SKM-1 (cell line): ENCODE measurements at regions not wholly inside any gene's neighbourhood (a gene's known extent, or its start where the extent isn't known, plus 50 kb on each side); places are given as distances from the start of the nearest gene placed in this dataset.
A peak's percentile ranks its signal among the peaks of the same experiment; 100 is the strongest.

Experiments
- DNase-seq: peaks from one replicate; lab custom pipeline; 2025; ENCODE audit not compliant: unreplicated experiment; lab: John Stamatoyannopoulos, UW

DNA sequence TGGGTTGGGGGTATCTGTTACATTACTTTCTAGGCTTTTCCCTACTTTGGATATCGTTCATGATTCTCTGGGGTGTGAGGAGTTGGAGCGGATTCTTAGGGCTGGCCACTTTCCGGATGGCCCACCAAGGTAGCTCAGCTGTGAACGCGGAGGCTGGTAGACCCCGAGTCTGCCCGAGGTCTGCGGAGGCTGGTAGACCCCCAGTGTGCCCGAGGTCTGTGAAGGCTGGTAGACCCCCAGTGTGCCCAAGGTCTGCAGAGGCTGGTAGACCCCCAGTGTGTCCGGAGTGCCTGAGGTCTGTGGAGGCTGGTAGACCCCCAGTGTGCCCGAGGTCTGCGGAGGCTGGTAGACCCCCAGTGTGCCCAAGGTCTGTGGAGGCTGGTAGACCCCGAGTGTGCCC is 99.2 kb upstream of the ZNF469 start:
- no peak for DNase-seq

- DNase-seq: no peak
These were observed 98.7 kb upstream of the ZNF469 start for GRCh38 chr16:88284101-88284500.

GRCh38 chr16:88284626-88285513 is 97.9 kb upstream of the ZNF469 start:
- no peak for DNase-seq

DNA sequence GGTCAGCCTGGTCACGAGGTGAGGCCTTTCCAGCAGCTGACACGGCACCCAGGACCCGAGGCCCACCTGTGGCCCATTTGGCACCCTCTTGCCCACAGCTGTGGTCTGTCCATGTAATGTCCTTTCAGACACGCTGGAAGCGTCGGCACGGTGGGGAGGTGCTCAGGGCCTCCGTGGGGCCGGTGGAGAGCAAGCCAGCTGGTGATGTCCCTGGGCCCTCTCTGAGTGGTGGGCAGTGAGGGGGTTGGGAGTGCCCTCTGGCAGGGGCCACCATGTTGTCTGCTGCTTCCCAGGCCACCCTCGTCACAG is 97.3 kb upstream of the ZNF469 start:
- DNase-seq: no peak

- no peak for DNase-seq
These were observed 96.3 kb upstream of the ZNF469 start for GRCh38 chr16:88286301-88286923.

DNA sequence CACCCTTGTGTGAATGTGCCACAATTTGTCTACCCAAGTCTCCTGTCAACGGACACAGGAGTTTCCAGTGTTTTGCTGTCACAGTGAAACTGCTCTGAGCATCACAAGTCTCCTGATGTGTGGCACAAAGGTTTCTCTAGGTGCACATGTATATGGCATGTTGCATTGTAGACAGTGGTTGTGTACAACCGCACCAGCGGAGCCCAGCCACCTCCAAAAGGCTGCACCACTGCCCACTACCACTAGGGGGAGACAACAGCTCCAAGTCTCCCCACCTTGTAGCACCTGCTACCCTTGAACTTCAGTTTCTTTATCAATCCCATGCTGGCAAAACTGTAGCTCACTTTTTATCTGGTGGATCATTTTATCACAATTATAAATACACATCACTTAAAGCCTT is 95.5 kb upstream of the ZNF469 start:
- DNase-seq: no peak

DNA sequence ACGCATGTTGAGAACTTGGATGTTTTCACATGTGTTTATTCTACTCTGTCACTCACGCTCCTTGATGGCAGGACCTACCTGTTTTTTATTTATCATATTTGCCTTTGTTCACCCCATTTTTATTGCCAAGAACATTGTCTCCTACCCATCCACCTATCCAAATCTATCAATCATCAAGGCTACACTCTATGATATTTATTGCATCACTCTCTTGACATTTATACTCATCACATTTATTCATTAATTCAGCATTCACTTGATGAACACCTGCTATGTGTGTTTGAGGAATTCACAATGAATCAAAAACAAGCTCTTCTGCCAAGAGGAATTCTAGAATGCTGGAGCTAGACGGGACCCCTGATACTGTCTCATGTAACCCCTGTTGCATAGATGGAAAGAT is 94.5 kb upstream of the ZNF469 start:
- no peak for DNase-seq

DNA sequence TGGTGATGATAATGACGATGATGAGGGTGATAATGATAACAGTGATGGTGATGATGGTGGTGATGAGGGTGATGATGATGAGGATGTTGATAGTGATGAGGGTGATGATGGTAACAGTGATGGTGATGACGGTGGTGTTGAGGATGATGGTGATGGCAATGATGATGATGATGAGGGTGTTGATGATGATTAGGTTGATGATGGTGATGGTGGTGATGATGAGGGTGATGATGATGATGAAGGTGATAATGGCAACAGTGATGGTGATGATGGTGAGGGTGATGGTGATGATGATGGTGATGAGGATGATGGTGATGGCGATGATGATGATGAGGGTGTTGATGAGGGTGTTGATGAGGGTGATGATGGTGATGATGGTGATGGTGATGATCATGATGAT is 93.8 kb upstream of the ZNF469 start:
- DNase-seq: no peak

- no peak for DNase-seq
These were observed 93.2 kb upstream of the ZNF469 start for GRCh38 chr16:88289561-88289960.

DNA sequence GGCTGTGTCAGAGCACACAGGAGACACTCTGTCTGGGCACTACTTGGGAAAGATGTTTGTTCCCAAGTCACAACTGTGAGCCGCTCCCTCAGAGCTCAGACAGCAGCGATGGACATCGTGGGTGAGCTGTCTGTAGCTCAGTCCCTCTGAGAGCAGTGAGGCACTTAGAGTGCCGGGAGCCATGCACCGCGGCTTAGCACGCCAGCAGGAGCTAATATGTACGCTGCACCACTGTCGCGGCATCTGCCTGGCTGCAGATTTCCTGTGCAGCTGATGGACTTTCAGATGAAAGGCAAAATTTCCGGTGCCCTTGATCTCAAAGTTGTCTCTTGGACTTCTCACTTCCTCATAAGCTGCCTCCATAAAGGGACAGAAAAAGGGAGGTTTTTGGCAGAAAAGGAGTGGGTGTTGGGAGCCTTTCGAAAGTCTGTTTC is 92.8 kb upstream of the ZNF469 start:
- DNase-seq: peak; percentile 12

DNA sequence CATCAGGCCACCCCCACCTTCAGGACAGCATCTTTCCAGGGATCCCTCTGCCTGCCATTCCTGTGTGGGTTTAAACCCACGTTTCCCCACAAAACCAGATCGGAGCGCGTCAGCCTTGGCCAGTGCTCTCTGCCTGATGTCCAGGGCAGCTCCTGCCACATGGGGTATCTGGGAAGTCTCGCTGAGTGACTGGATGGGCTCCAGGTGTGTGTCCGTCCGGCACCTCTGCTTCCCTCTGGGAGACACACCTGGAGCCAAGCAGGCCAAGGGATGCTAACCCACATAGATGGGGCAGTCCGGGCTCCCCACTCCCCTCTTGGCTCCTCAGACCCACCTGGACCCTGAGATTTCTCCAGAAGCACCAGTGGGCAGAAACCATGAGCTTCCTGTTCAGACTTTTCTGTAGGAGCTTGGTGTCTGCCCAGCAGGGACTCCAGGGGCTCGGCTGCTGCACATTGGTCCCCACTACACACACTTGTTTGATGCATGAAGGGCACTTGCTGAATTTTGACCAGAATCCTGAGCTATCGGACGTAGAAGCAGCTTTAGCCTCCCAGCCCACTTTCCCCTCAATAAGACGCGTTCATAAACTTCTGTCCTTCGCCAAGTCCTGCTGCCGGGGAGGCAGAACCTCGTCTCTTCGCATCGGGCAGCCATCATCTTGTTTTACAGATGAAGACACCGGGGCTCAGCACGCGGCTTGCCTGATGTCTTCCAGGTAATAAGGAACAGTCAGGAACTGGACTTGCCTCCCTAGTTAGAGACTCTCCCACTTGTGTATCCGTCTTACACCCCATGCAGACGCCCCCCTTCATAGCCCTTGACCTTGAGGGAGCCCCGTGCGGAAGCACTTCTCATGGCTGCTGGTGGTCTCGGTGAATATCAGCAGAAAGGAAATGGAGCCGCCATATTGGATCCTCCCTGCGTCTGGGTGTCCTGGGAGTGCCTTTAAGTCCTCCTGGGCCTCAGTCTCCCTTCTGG is 91.6 kb upstream of the ZNF469 start:
- no peak for DNase-seq

DNA sequence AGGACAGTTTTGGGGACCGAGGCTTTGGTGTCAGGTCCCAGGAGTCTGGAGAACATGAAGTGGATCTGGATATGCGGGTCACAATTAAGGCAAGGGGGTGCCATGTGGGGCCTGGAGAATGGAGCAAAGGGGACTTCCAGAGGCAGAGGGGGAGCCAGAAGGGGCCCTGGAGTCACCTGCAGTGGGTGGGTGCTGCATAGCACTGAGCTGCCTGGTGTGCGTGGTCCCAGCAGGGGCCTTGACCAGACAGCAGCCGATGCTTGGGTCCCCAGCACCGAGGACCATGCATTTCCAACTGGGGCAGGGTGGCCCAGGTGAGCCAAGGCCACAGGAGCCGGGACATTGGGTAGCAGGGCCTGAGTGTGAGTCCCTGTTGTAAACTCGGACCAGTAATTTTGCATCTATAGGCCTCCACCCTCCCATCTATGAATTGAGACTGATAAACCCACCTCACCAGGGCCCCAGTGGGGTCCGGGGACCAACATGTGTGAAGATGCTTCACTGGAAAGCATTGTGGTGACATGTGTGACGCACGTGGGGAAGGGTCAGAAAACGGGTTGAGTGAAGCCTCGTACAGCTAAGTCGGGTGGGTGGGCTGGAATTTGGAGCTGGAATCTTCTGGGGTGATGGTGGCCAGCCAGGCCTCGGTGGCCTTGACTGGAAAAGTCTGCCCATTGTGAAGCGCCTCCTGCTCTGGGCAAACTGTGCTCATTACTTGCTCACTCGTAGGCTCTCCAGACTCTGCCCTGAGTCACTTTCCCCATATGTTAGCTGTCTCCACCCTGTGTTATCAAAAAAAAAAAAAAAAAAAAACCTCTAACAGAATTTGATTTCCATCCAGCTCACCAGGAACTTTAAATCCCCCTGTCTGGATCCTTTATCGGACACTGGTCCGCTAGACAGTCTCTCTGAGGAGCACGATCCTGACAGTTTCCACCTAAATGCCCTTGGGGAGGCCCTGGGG is 90.5 kb upstream of the ZNF469 start:
- DNase-seq: no peak

DNA sequence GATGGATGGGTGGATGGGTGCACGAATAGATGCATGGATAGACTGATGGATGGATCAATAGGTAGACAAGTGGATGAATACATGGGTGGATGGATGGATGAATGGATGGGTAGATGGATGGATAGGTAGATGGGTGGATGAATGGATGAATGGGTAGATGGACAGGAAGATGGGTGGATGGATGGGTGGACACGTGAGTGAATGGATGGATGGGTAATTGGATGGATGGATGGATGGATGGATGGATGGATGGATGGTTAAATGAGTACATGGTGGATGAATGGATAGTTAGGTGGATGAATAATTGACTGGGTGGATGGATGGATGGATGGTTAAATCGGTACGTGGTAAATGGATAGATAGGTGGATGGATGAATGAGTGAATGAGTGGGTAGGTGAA is 89.7 kb upstream of the ZNF469 start:
- no peak for DNase-seq

- no peak for DNase-seq
These were observed 86.9 kb upstream of the ZNF469 start for GRCh38 chr16:88295671-88296436.

- no peak for DNase-seq
These were observed 86.2 kb upstream of the ZNF469 start for GRCh38 chr16:88296437-88297177.

GRCh38 chr16:88297178-88297720 is 85.5 kb upstream of the ZNF469 start:
- no peak for DNase-seq

- no peak for DNase-seq
These were observed 84.5 kb upstream of the ZNF469 start for GRCh38 chr16:88298181-88298832.
